PC-9 (cell line): ENCODE measurements at regions not wholly inside any gene's neighbourhood (a gene's known extent, or its start where the extent isn't known, plus 50 kb on each side); places are given as distances from the start of the nearest gene placed in this dataset.

Source experiments
- CTCF ChIP-seq: fragments of 200-600 bp; sonication (generic); conservative IDR thresholded peaks from 2 replicates; pipeline ENCODE4 v1.6.1; 2017; ENCODE audit warnings: mixed run types, antibody characterized with exemption, mild to moderate bottlenecking, moderate library complexity
- EZH2 ChIP-seq: fragments of 200-600 bp; sonication (generic); IDR thresholded peaks from 2 replicates; pipeline ENCODE4 v1.8.0; 2017; ENCODE audit warnings: antibody characterized with exemption, low read depth

GRCh38 chr5:21236104-21236503 is 1248.1 kb upstream of the CDH18 start:
- TF ChIP-seq EZH2 (no peak), CTCF (no peak)
